Erythroblast (primary cell): ENCODE measurements at regions not wholly inside any gene's neighbourhood (a gene's known extent, or its start where the extent isn't known, plus 50 kb on each side); places are given as distances from the start of the nearest gene placed in this dataset.
"Not testable (repeated sequence)": the region's sequence is repeated elsewhere in the genome, so short reads cannot be mapped to it uniquely, and the experiment has no call there.

ENCODE experiments used
- GATA1 ChIP-seq: IDR thresholded peaks from 2 replicates; pipeline ENCODE4 v1.6.1; 2011; ENCODE audit warnings: low read depth, mild to moderate bottlenecking, control low read depth, low read length, moderate library complexity
- POLR2A ChIP-seq: IDR thresholded peaks from 2 replicates; pipeline ENCODE4 v1.6.1; 2011; ENCODE audit warnings: mild to moderate bottlenecking, low read length

DNA sequence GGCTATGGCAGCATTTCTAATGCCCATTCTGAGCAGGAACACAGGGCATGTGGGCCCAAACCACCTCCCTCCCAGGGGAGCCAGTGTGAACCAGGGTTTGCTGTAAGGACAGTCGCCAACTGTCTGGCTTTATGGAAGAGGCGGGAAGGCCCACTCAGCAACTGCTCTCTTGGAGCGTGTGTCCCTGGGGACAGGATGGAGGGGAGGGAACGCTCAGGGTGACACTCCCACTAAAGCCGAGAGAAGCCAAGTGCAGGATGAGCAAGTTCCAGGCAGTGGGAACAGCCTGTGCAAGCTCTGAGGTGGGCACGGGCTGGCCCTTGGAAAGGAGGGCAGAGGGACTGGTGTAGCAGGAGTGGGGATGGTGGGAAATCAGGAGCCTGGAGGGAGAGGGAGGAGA lies 233.0 kb upstream of the FRG2C start:
- not testable (repeated sequence) for TF ChIP-seq POLR2A, GATA1
